ENCODE measurements at regions not wholly inside any gene's neighbourhood (a gene's known extent, or its start where the extent isn't known, plus 50 kb on each side); places are given as distances from the start of the nearest gene placed in this dataset.

GRCh38 chr13:53136554-53137215 lies 108.1 kb downstream of the OLFM4 start:
- Histone ChIP-seq H3K36me3 (no peaks in the 10 kb centered on the region), H3K4me3 (no peak overlapping the region), H3K27me3 (peaks cover 0 to 11% (median 0%) of the 10 kb centered on the region in 3 donors), H3K27ac (no peak overlapping the region), H3K4me1 (no peaks in the 10 kb centered on the region), H3K9me3 (no peaks in the 10 kb centered on the region)
- TF ChIP-seq POLR2A (IDR thresholded peaks at IDR 0.05) (no peak), CTCF (IDR thresholded peaks at IDR 0.05) (no peak), POLR2AphosphoS5 (IDR thresholded peaks at IDR 0.05) (no peak), EP300 (IDR thresholded peaks at IDR 0.05) (no peak)
- WGBS, 5 donors: 55 to 74% (median 71%) methylated on average over 3 of the region's 3 CpGs
- intact Hi-C loops (cut with DNase I; ENCODE audit: low total_unique reads): no loop called here
- DNase-seq: no peak

DNA sequence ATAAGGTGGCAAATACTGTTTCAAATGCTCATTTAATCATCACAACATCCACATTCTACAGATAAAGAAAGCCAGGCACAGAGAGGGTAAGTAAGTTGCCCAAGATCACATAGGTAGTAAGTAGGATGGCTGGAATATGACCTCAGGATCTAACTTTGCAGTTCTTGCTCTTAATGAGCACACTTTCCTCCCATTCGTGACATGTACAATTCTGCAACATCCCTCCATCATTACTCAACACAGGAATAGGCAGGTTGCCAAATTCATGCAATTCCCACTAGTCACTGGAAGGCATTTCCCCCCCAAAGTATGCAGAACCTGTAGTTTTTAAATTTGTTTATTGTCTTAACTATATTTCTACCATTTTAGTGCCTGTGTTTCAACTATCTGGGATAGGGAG lies 109.2 kb downstream of the OLFM4 start:
- H3K4me3 ChIP-seq: no peak overlapping the region
- H3K9me3 ChIP-seq: no peaks in the 10 kb centered on the region
- H3K27me3 ChIP-seq: peaks cover 0 to 10% (median 0%) of the 10 kb centered on the region in 3 donors
- H3K36me3 ChIP-seq: no peaks in the 10 kb centered on the region
- WGBS, 5 donors: 38 to 61% (median 54%) methylated on average over 1 of the region's 1 CpG
- DNase-seq: peak in 1 of 2 donors; percentile 46
- TF ChIP-seq POLR2A (IDR thresholded peaks at IDR 0.05) (no peak), EP300 (IDR thresholded peaks at IDR 0.05) (no peak), POLR2AphosphoS5 (IDR thresholded peaks at IDR 0.05) (peak in 2 of 3 donors; percentile 15 to 55)
- intact Hi-C loops (cut with DNase I; ENCODE audit: low total_unique reads): no loop called here
- peak overlapping the region in 3 of 5 donors; percentile 5 to 60 (median 50) for H3K27ac ChIP-seq
- no peaks in the 10 kb centered on the region for H3K4me1 ChIP-seq

GRCh38 chr13:53138376-53139036 lies 109.9 kb downstream of the OLFM4 start:
- DNase-seq: peak in 1 of 2 donors; percentile 70
- Histone ChIP-seq H3K9me3 (no peaks in the 10 kb centered on the region), H3K4me1 (no peaks in the 10 kb centered on the region), H3K36me3 (no peaks in the 10 kb centered on the region), H3K27ac (peak overlapping the region in 4 of 5 donors; percentile 5 to 60 (median 38)), H3K27me3 (peaks cover 0 to 13% (median 0%) of the 10 kb centered on the region in 3 donors), H3K4me3 (no peak overlapping the region)
- intact Hi-C loops (cut with DNase I; ENCODE audit: low total_unique reads): no loop called here
- no peak for TF ChIP-seq POLR2AphosphoS5 (IDR thresholded peaks at IDR 0.05)
- WGBS, 5 donors: 72 to 83% (median 79%) methylated on average over 14 of the region's 14 CpGs

DNA sequence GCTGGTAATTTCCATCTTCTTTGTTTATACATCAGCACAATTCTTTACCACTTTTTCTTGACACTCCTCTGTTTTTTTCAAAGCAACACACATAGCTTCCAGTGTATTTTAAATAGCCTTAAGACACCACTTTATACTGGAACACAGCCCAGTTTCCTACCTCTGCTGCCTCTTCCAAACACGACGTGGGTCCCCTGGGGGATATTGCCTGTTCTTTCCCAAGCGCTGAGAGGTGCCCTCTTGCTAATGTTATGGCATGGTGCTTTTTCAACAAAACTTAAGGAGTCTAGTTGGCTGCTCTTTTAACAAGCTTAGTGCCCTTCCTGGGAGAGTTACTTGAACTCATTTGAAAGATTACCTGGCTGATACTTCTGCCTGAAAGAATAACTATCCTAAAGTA lies 112.7 kb downstream of the OLFM4 start:
- Histone ChIP-seq H3K27ac (no peak overlapping the region), H3K36me3 (no peaks in the 10 kb centered on the region), H3K4me1 (no peaks in the 10 kb centered on the region), H3K9me3 (no peaks in the 10 kb centered on the region), H3K4me3 (no peak overlapping the region), H3K27me3 (peaks cover 0 to 5% (median 0%) of the 10 kb centered on the region in 3 donors)
- no peak for DNase-seq
- 56 to 71% (median 64%) methylated on average over 3 of the region's 3 CpGs for WGBS, 5 donors
- TF ChIP-seq EP300 (IDR thresholded peaks at IDR 0.05) (no peak), CTCF (IDR thresholded peaks at IDR 0.05) (no peak), POLR2A (IDR thresholded peaks at IDR 0.05) (no peak), POLR2AphosphoS5 (IDR thresholded peaks at IDR 0.05) (no peak)
- intact Hi-C loops (cut with DNase I; ENCODE audit: low total_unique reads): no loop called here

- H3K4me3 ChIP-seq: no peak overlapping the region
- no peaks in the 10 kb centered on the region for H3K36me3 ChIP-seq
- H3K27ac ChIP-seq: no peak overlapping the region
- no peak for DNase-seq
- WGBS, 5 donors: 71 to 81% (median 78%) methylated on average over 5 of the region's 5 CpGs
- no peaks in the 10 kb centered on the region for H3K4me1 ChIP-seq
- intact Hi-C loops (cut with DNase I; ENCODE audit: low total_unique reads): no loop called here
- H3K9me3 ChIP-seq: no peaks in the 10 kb centered on the region
- TF ChIP-seq POLR2A (IDR thresholded peaks at IDR 0.05) (no peak), POLR2AphosphoS5 (IDR thresholded peaks at IDR 0.05) (no peak), CTCF (IDR thresholded peaks at IDR 0.05) (no peak), EP300 (IDR thresholded peaks at IDR 0.05) (no peak)
- peaks cover 0 to 5% (median 0%) of the 10 kb centered on the region in 3 donors for H3K27me3 ChIP-seq
Observed at GRCh38 chr13:53142306-53142705, 113.7 kb downstream of the OLFM4 start.
